KMS-11 (cell line): ENCODE measurements at regions not wholly inside any gene's neighbourhood (a gene's known extent, or its start where the extent isn't known, plus 50 kb on each side); places are given as distances from the start of the nearest gene placed in this dataset.

Experiments used
- H2AFZ ChIP-seq: fragments of 200-600 bp; sonication (generic); 2 replicates; pipeline ENCODE4 v1.6.1; 2016; ENCODE audit warnings: antibody characterized with exemption, mixed run types, low read depth
- H3K27ac ChIP-seq: fragments of 200-600 bp; sonication (generic); 2 replicates; pipeline ENCODE4 v1.6.1; 2016; ENCODE audit warnings: mild to moderate bottlenecking, mixed run types
- H3K27me3 ChIP-seq: fragments of 200-600 bp; sonication (generic); 2 replicates; pipeline ENCODE4 v1.6.1; 2017; ENCODE audit warnings: mild to moderate bottlenecking, low read depth, mixed run types, moderate library complexity; ENCODE audit not compliant: insufficient read depth
- H3K36me3 ChIP-seq: fragments of 200-600 bp; sonication (generic); 2 replicates; pipeline ENCODE4 v1.6.1; 2017; ENCODE audit warnings: mild to moderate bottlenecking, mixed run types; ENCODE audit not compliant: insufficient read depth
- H3K4me1 ChIP-seq: fragments of 200-600 bp; sonication (generic); 2 replicates; pipeline ENCODE4 v1.6.1; 2016; ENCODE audit warnings: mild to moderate bottlenecking, low read depth, mixed run types; ENCODE audit not compliant: poor library complexity, severe bottlenecking
- H3K4me2 ChIP-seq: fragments of 200-600 bp; sonication (generic); 2 replicates; pipeline ENCODE4 v1.7.0; 2016; ENCODE audit warnings: mild to moderate bottlenecking, mixed run types
- H3K4me3 ChIP-seq: fragments of 200-600 bp; sonication (generic); IDR thresholded peaks from 2 replicates; pipeline ENCODE4 v1.6.1; 2017; ENCODE audit warnings: low read depth, low read length, mixed read lengths; ENCODE audit not compliant: insufficient read depth
- H3K79me2 ChIP-seq: fragments of 200-600 bp; sonication (generic); 2 replicates; pipeline ENCODE4 v1.6.1; 2016; ENCODE audit warnings: low read depth, mixed run types; ENCODE audit not compliant: insufficient read depth
- H3K9ac ChIP-seq: fragments of 200-600 bp; sonication (generic); 2 replicates; pipeline ENCODE4 v1.6.1; 2016; ENCODE audit warnings: mild to moderate bottlenecking, mixed run types
- H4K20me1 ChIP-seq: fragments of 200-600 bp; sonication (generic); 2 replicates; pipeline ENCODE4 v1.6.1; 2016; ENCODE audit warnings: mild to moderate bottlenecking, mixed run types; ENCODE audit not compliant: insufficient read depth
- TF ChIP-seq, protein P1 (sequence below): fragments of 200-600 bp; sonication (generic); conservative IDR thresholded peaks from 2 replicates; pipeline ENCODE4 v1.6.1; 2017; ENCODE audit warnings: low read depth, mild to moderate bottlenecking, antibody characterized with exemption, low read length, moderate library complexity, mixed read lengths

DNA sequence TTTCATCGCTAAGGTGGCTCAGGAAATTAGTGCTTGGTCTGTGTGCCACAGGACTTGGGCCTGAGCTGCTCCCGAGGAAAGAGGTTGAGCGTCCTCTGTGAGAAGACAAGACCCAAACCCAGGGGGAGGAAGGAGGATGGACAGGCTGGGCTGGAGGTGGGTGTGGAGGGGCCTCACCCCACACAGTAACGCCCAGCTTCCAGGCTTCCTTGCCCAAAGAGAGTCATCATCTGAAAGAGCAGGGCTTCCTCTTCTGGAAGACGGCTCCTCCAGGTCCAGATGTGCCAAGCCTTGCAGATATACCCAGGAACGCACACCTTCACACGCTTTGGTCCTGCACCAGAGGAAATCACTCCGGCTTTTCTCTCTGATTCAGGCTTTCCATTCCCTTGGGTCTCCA lies 127.8 kb upstream of the MGMT start:
- Histone ChIP-seq H3K27ac (no peak overlapping the region), H3K27me3 (no peaks in the 10 kb centered on the region), H3K36me3 (no peaks in the 10 kb centered on the region), H3K4me3 (no peak overlapping the region), H4K20me1 (no peaks in the 10 kb centered on the region), H3K4me2 (no peak overlapping the region), H2AFZ (no peak overlapping the region), H3K9ac (no peak overlapping the region), H3K79me2 (no peaks in the 10 kb centered on the region), H3K4me1 (no peaks in the 10 kb centered on the region)
- TF ChIP-seq, protein P1, sequence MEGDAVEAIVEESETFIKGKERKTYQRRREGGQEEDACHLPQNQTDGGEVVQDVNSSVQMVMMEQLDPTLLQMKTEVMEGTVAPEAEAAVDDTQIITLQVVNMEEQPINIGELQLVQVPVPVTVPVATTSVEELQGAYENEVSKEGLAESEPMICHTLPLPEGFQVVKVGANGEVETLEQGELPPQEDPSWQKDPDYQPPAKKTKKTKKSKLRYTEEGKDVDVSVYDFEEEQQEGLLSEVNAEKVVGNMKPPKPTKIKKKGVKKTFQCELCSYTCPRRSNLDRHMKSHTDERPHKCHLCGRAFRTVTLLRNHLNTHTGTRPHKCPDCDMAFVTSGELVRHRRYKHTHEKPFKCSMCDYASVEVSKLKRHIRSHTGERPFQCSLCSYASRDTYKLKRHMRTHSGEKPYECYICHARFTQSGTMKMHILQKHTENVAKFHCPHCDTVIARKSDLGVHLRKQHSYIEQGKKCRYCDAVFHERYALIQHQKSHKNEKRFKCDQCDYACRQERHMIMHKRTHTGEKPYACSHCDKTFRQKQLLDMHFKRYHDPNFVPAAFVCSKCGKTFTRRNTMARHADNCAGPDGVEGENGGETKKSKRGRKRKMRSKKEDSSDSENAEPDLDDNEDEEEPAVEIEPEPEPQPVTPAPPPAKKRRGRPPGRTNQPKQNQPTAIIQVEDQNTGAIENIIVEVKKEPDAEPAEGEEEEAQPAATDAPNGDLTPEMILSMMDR: no peak

DNA sequence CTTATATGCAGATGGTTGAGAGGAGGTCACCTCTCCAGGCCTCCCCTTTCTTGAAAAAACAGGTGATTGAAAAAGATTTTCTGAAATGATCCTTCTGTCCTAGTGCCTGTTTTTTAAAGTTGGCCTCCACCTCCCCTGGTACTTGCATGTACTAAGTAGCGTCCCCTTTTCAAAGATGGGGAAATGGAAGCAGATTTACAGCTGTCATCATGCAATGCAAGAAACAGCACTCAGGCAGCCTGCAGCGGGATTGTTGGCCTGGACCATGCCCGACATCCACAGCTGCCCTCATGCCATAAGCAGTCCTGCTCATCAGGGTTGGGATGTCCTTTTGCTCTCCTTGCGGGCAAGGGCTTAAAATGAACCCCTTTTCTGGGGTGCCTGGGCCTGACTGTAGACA lies 127.2 kb upstream of the MGMT start:
- H2AFZ ChIP-seq: no peak overlapping the region
- H3K79me2 ChIP-seq: no peaks in the 10 kb centered on the region
- TF ChIP-seq, protein P1: no peak

GRCh38 chr10:129341087-129341486 lies 126.0 kb upstream of the MGMT start:
- no peaks in the 10 kb centered on the region for H3K79me2 ChIP-seq
- no peaks in the 10 kb centered on the region for H3K4me1 ChIP-seq
- H3K9ac ChIP-seq: no peak overlapping the region
- TF ChIP-seq, protein P1: no peak
- no peak overlapping the region for H3K4me3 ChIP-seq
- H3K4me2 ChIP-seq: no peak overlapping the region
- no peaks in the 10 kb centered on the region for H3K27me3 ChIP-seq
- no peak overlapping the region for H3K27ac ChIP-seq
- H4K20me1 ChIP-seq: no peaks in the 10 kb centered on the region
- H2AFZ ChIP-seq: no peak overlapping the region
- no peaks in the 10 kb centered on the region for H3K36me3 ChIP-seq

More for the DNA sequence above, 127.2 kb upstream of the MGMT start:
- H3K4me2 ChIP-seq: no peak overlapping the region
- no peak overlapping the region for H3K4me3 ChIP-seq
- no peak overlapping the region for H3K27ac ChIP-seq
- H3K27me3 ChIP-seq: no peaks in the 10 kb centered on the region
- no peaks in the 10 kb centered on the region for H3K36me3 ChIP-seq
- H3K4me1 ChIP-seq: no peaks in the 10 kb centered on the region
- no peaks in the 10 kb centered on the region for H4K20me1 ChIP-seq
- H3K9ac ChIP-seq: no peak overlapping the region

GRCh38 chr10:129342385-129342784 lies 124.7 kb upstream of the MGMT start:
- Histone ChIP-seq H3K79me2 (no peaks in the 10 kb centered on the region), H3K4me3 (no peak overlapping the region), H4K20me1 (no peaks in the 10 kb centered on the region), H3K9ac (no peak overlapping the region), H3K36me3 (no peaks in the 10 kb centered on the region), H3K27ac (no peak overlapping the region), H3K4me1 (no peaks in the 10 kb centered on the region), H2AFZ (no peak overlapping the region), H3K4me2 (no peak overlapping the region), H3K27me3 (no peaks in the 10 kb centered on the region)
- TF ChIP-seq, protein P1: no peak
